ENCODE measurements at regions not wholly inside any gene's neighbourhood (a gene's known extent, or its start where the extent isn't known, plus 50 kb on each side); places are given as distances from the start of the nearest gene placed in this dataset.

GRCh38 chr22:25482868-25483639, 81.4 kb upstream of the GRK3 start:
- no peak for TF ChIP-seq CTCF (conservative IDR thresholded peaks at IDR 0.05; ENCODE audit: low read length)
- TF ChIP-seq EZH2phosphoT487 (IDR thresholded peaks at IDR 0.05; ENCODE audit: borderline replicate concordance, low read depth, low read length) = no peak

Data from OCI-LY7 (cell line).